Activated CD8-positive, alpha-beta T cell treated with anti-CD3 and anti-CD28 coated beads for 36 hours (primary cell): ENCODE measurements at regions not wholly inside any gene's neighbourhood (a gene's known extent, or its start where the extent isn't known, plus 50 kb on each side); places are given as distances from the start of the nearest gene placed in this dataset.
A peak's percentile ranks its signal among the peaks of the same experiment; 100 is the strongest.

ENCODE experiments used
- microRNA-seq: library from miRNA; unstranded; fragments of <30 nt; microRNA quantifications from one replicate; pipeline ENCODE4 v1.2.0, GENCODE V29; 2022; ENCODE audit warnings: borderline microRNAs expressed, borderline replicate concordance

Small RNA genes in the stretch of these regions (microRNA-seq; reads per million reads assigned to microRNA genes)
- 18.5 reads per million, percentile 44 among the genes with 10 or more reads in this experiment for gene MIR6516
